ENCODE measurements at regions not wholly inside any gene's neighbourhood (a gene's known extent, or its start where the extent isn't known, plus 50 kb on each side); places are given as distances from the start of the nearest gene placed in this dataset.

GRCh38 chr9:27929841-27930240 is 356.6 kb upstream of the C9orf72 start:
- no peak for DNase-seq (ENCODE audit: low read depth)
- TF ChIP-seq, protein P1, sequence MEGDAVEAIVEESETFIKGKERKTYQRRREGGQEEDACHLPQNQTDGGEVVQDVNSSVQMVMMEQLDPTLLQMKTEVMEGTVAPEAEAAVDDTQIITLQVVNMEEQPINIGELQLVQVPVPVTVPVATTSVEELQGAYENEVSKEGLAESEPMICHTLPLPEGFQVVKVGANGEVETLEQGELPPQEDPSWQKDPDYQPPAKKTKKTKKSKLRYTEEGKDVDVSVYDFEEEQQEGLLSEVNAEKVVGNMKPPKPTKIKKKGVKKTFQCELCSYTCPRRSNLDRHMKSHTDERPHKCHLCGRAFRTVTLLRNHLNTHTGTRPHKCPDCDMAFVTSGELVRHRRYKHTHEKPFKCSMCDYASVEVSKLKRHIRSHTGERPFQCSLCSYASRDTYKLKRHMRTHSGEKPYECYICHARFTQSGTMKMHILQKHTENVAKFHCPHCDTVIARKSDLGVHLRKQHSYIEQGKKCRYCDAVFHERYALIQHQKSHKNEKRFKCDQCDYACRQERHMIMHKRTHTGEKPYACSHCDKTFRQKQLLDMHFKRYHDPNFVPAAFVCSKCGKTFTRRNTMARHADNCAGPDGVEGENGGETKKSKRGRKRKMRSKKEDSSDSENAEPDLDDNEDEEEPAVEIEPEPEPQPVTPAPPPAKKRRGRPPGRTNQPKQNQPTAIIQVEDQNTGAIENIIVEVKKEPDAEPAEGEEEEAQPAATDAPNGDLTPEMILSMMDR (IDR thresholded peaks at IDR 0.05; ENCODE audit: low read length, missing control alignments) = no peak
- no peak overlapping the region for H3K4me3 ChIP-seq (replicated peaks; ENCODE audit: low read depth, low read length)

DNA sequence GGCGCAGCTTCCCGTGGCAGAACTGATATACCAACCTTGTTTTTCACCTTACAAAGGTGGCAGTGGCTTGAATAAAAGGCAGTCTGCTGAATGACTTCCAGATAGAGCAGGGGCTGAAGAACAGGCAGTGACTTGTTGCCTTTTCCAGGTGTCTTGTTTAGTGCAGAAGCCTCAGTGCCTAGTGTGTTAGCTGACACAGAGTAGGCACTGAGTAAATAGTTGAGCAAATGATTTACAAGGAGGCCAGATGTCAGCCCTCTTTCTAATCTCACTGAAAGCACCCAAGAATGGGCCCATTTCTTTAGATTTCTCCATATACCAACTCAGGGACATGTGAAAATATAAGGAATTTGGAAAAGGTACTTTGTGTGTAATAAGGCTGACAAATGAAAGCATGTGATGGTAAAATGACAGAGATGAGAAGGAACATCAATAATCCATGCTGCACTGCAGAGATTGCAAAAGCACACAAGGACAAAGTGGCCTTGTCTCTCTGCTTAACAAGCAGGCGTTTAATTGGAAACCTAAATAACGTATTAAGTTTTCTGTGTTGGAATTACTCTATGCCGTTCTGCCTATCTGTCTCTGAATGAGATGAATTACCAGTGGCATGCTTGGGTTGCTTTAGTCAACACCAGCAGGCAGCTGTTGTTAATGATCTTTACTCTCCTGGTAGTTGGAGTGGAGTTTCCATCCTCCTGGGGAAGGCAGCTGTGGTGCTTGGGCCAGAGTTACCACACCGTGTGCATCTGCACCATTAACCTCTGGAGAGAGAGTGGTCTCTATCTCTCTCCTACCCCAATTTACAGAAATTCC is 360.1 kb upstream of the C9orf72 start:
- DNase-seq (ENCODE audit: low read depth) = no peak
- no peak overlapping the region for H3K4me3 ChIP-seq (replicated peaks; ENCODE audit: low read depth, low read length)
- TF ChIP-seq, protein P1 (IDR thresholded peaks at IDR 0.05; ENCODE audit: low read length, missing control alignments) = no peak

DNA sequence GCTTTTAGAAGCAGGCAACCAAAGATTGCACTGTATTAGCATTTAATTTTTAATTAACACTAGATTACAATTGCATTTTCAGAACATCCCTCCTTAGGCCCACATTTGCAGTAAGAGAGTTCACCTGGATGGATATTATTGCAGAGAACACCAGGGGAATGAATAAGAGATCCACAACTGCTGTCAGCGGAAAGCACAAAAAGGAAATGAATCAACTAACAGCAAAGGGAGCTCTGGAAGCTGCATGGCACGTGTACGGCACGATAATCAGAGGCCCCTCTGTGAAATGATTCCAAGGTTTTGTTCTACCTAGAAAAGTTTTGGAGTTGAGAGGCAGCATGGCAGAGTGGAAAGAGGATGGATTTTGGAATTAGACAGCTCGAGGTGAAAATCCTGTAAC is 361.2 kb upstream of the C9orf72 start:
- TF ChIP-seq, protein P1 (IDR thresholded peaks at IDR 0.05; ENCODE audit: low read length, missing control alignments) = no peak
- no peak for DNase-seq (ENCODE audit: low read depth)
- H3K4me3 ChIP-seq (replicated peaks; ENCODE audit: low read depth, low read length) = no peak overlapping the region

- TF ChIP-seq, protein P1 (IDR thresholded peaks at IDR 0.05; ENCODE audit: low read length, missing control alignments) = no peak
- no peak for DNase-seq (ENCODE audit: low read depth)
- no peak overlapping the region for H3K4me3 ChIP-seq (replicated peaks; ENCODE audit: low read depth, low read length)
Observed at GRCh38 chr9:27939186-27939585, 365.9 kb upstream of the C9orf72 start.

DNA sequence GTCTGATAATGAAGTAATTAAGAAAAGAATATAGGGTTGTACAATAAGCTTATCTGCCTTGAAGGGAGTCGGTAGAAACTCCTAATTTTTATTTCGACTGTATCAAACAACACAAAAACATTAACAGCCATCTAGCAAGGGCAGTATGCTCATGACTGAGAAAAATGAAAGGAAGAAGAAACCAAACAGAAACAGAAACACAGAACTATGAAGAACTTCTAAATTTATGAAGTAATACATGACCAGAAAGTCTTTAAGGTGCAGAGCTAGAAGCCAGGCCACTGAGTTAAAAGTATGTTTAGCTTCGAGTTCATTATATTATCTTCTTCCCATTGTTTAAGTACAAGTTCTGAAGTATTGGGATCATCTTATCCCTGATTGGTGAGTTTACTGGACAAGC is 367.3 kb upstream of the C9orf72 start:
- H3K4me3 ChIP-seq (replicated peaks; ENCODE audit: low read depth, low read length) = no peak overlapping the region
- no peak for DNase-seq (ENCODE audit: low read depth)
- TF ChIP-seq, protein P1 (IDR thresholded peaks at IDR 0.05; ENCODE audit: low read length, missing control alignments) = no peak

DNA sequence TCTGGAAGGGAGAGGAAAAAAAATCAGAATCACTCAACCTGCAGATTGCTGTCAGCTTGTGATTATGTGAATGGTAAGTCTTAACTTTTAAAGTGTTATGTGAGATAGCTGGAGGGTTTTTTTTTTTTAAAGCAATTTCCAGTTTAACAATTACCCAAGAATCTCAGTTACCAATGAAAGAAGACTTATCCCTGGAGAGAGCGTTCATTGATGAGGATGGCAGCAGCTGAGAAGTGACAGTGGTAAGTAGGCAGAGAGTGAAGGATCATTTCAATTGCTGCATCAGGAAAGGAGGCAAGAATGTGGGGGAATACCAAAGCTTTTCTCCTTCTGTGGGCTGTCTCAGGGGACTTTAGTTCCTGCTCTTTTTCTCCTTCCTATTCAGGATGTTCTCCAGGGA is 370.2 kb upstream of the C9orf72 start:
- TF ChIP-seq, protein P1 (IDR thresholded peaks at IDR 0.05; ENCODE audit: low read length, missing control alignments) = no peak
- DNase-seq (ENCODE audit: low read depth) = no peak
- H3K4me3 ChIP-seq (replicated peaks; ENCODE audit: low read depth, low read length) = no peak overlapping the region

DNA sequence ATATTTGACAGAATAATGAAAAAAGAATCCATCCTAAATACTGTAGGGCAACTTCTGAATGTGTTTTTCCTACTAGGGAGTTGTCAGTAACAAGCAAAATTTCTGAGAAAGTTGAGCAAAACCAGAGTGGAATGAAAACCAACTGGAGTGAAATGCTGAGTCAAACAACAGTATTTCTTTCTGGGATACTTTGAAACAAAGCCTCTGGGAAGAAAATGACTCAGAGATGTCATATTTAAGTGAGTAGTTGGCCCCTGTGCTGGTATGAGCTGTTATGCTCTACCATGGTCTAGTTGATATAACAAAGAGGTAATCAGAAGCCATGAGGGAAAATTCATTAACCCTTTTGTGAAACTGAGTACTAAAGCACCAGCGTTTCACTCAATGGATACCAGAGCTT is 372.1 kb upstream of the C9orf72 start:
- DNase-seq (ENCODE audit: low read depth) = no peak
- TF ChIP-seq, protein P1 (IDR thresholded peaks at IDR 0.05; ENCODE audit: low read length, missing control alignments) = no peak
- no peak overlapping the region for H3K4me3 ChIP-seq (replicated peaks; ENCODE audit: low read depth, low read length)

Data from fibroblast of pulmonary artery (primary cell).